ENCODE measurements at regions not wholly inside any gene's neighbourhood (a gene's known extent, or its start where the extent isn't known, plus 50 kb on each side); places are given as distances from the start of the nearest gene placed in this dataset.
A peak's percentile ranks its signal among the peaks of the same experiment; 100 is the strongest.
"Not testable (repeated sequence)": the region's sequence is repeated elsewhere in the genome, so short reads cannot be mapped to it uniquely, and the experiment has no call there.

- no peak for DNase-seq
- intact Hi-C loops (cut with DNase I): no loop called here
Measured at GRCh38 chrX:125497667-125498066, 178.0 kb downstream of the TEX13C start.

GRCh38 chrX:125503769-125504168 is 184.1 kb downstream of the TEX13C start:
- DNase-seq: no peak
- intact Hi-C loops (cut with DNase I): no loop called here

GRCh38 chrX:125505207-125505606 is 185.5 kb downstream of the TEX13C start:
- peak in 1 of 10 donors; percentile 50 for DNase-seq

GRCh38 chrX:125507119-125507518 is 187.4 kb downstream of the TEX13C start:
- no peak for DNase-seq
- intact Hi-C loops (cut with DNase I): no loop called here

More at GRCh38 chrX:125505207-125505606, 185.5 kb downstream of the TEX13C start:
- intact Hi-C loops (cut with DNase I): no loop called here

GRCh38 chrX:125520029-125520428 is 200.4 kb downstream of the TEX13C start:
- intact Hi-C loops (cut with DNase I): no loop called here
- no peak for DNase-seq

GRCh38 chrX:125522752-125523151 is 203.1 kb downstream of the TEX13C start:
- intact Hi-C loops (cut with DNase I): no loop called here
- no peak for DNase-seq

GRCh38 chrX:125532411-125533089 is 212.9 kb downstream of the TEX13C start:
- DNase-seq: no peak

GRCh38 chrX:125533352-125533751 is 213.7 kb downstream of the TEX13C start:
- intact Hi-C loops (cut with DNase I): no loop called here
- no peak for DNase-seq

More at GRCh38 chrX:125532411-125533089, 212.9 kb downstream of the TEX13C start:
- intact Hi-C loops (cut with DNase I): no loop called here

- intact Hi-C loops (cut with DNase I): no loop called here
- DNase-seq: no peak
Measured at GRCh38 chrX:125544031-125544660, 224.5 kb downstream of the TEX13C start.

GRCh38 chrX:125544856-125545255 is 225.2 kb downstream of the TEX13C start:
- peak in 1 of 10 donors; percentile 62 for DNase-seq
- intact Hi-C loops (cut with DNase I): no loop called here

- intact Hi-C loops (cut with DNase I): no loop called here
- DNase-seq: no peak
Measured at GRCh38 chrX:125577479-125577878, 257.8 kb downstream of the TEX13C start.

GRCh38 chrX:125604448-125604847 is 284.8 kb downstream of the TEX13C start:
- DNase-seq: no peak
- intact Hi-C loops (cut with DNase I): no loop called here

- intact Hi-C loops (cut with DNase I): no loop called here
- DNase-seq: no peak
Measured at GRCh38 chrX:125605145-125605544, 285.5 kb downstream of the TEX13C start.

- intact Hi-C loops (cut with DNase I); DNase-seq: not testable (repeated sequence)
Measured at GRCh38 chrX:125614591-125615343, 295.1 kb downstream of the TEX13C start.

- intact Hi-C loops (cut with DNase I): no loop called here
- peak in 1 of 10 donors; percentile 63 for DNase-seq
Measured at GRCh38 chrX:125620715-125621587, 301.3 kb downstream of the TEX13C start.

GRCh38 chrX:125621588-125621927 is 301.9 kb downstream of the TEX13C start:
- intact Hi-C loops (cut with DNase I): no loop called here

GRCh38 chrX:125622899-125623298 is 303.2 kb downstream of the TEX13C start:
- intact Hi-C loops (cut with DNase I): no loop called here
- no peak for DNase-seq

More at GRCh38 chrX:125621588-125621927, 301.9 kb downstream of the TEX13C start:
- no peak for DNase-seq

GRCh38 chrX:125627676-125628075 is 308.0 kb downstream of the TEX13C start:
- intact Hi-C loops (cut with DNase I): no loop called here
- DNase-seq: no peak

GRCh38 chrX:125628435-125628834 is 308.8 kb downstream of the TEX13C start:
- DNase-seq: no peak
- intact Hi-C loops (cut with DNase I): no loop called here

GRCh38 chrX:125641405-125641804 is 321.7 kb downstream of the TEX13C start:
- no peak for DNase-seq
- intact Hi-C loops (cut with DNase I): no loop called here

GRCh38 chrX:125646195-125646594 is 326.5 kb downstream of the TEX13C start:
- intact Hi-C loops (cut with DNase I): no loop called here
- DNase-seq: no peak

Measured in posterior cingulate gyrus (tissue), 11 donors.